Endothelial cell of umbilical vein (primary cell): ENCODE measurements at regions not wholly inside any gene's neighbourhood (a gene's known extent, or its start where the extent isn't known, plus 50 kb on each side); places are given as distances from the start of the nearest gene placed in this dataset.

Experiments used
- CTCF ChIP-seq, 2 donors: IDR thresholded peaks; 1 replicate in 1 of 2; 2 replicates in 1 of 2; pipeline ENCODE4 v1.5.1; 2011; ENCODE audit warnings: low read length in 2 of 2, mild to moderate bottlenecking in 2 of 2, moderate library complexity in 2 of 2, control low read depth in 1 of 2, inconsistent platforms in 1 of 2, low read depth in 1 of 2; ENCODE audit not compliant: insufficient read depth in 1 of 2; ENCODE audit errors: extremely low read depth in 1 of 2
- EZH2 ChIP-seq: IDR thresholded peaks from 2 replicates; pipeline ENCODE4 v1.6.1; 2012; ENCODE audit warnings: borderline replicate concordance, low read depth, mild to moderate bottlenecking, moderate library complexity, low read length, inconsistent platforms; ENCODE audit not compliant: severe bottlenecking
- GATA2 ChIP-seq: IDR thresholded peaks from 2 replicates; pipeline ENCODE4 v1.7.0; 2011; ENCODE audit warnings: low read depth, mild to moderate bottlenecking, moderate library complexity, mixed read lengths, low read length; ENCODE audit not compliant: insufficient read length, insufficient read depth
- POLR2A ChIP-seq: IDR thresholded peaks from 2 replicates; pipeline ENCODE4 v1.6.1; 2012; ENCODE audit warnings: low read depth, mild to moderate bottlenecking, control low read depth, low read length

- TF ChIP-seq POLR2A (no peak), CTCF (IDR thresholded peaks at IDR 0.05; ENCODE audit: extremely low read depth in 1 of 2, insufficient read depth in 1 of 2, low read depth in 1 of 2, low read length in 2 of 2) (no peak), EZH2 (no peak), GATA2 (no peak)
Observed at GRCh38 chr5:133825631-133826289, 142.7 kb downstream of the C5orf15 start.
